Gastroesophageal sphincter (tissue), 3 donors: ENCODE measurements at regions not wholly inside any gene's neighbourhood (a gene's known extent, or its start where the extent isn't known, plus 50 kb on each side); places are given as distances from the start of the nearest gene placed in this dataset.

ENCODE experiments used
- CTCF ChIP-seq, 4 experiments: fragments of 200-600 bp in 2 of 4; fragments of 450-650 bp in 2 of 4; sonication (generic) in 1 of 4; IDR thresholded peaks; one replicate each; pipeline ENCODE4 v1.5.1; 2017 to 2019; ENCODE audit warnings: antibody characterized with exemption in 4 of 4, mild to moderate bottlenecking in 2 of 4, moderate library complexity in 2 of 4
- EP300 ChIP-seq: sonication (generic); formaldehyde crosslinking; IDR thresholded peaks from one replicate; pipeline ENCODE4 v1.6.1; 2017; ENCODE audit warnings: antibody characterized with exemption, mild to moderate bottlenecking
- POLR2A ChIP-seq, 2 donors: fragments of 450-650 bp; IDR thresholded peaks; one replicate each; pipeline ENCODE4 v1.6.1; 2017; ENCODE audit warnings: antibody characterized with exemption in 2 of 2, mild to moderate bottlenecking in 2 of 2, moderate library complexity in 1 of 2
- POLR2AphosphoS5 ChIP-seq: sonication (generic); formaldehyde crosslinking; IDR thresholded peaks from one replicate; pipeline ENCODE4 v1.6.1; 2017; ENCODE audit warnings: antibody characterized with exemption

GRCh38 chr6:133173276-133173675, 67.9 kb upstream of the EYA4 start:
- TF ChIP-seq CTCF (IDR thresholded peaks at IDR 0.05) (no peak), POLR2A (IDR thresholded peaks at IDR 0.05) (no peak), POLR2AphosphoS5 (no peak), EP300 (no peak)
